Activated CD8-positive, alpha-beta T cell treated with anti-CD3 and anti-CD28 coated beads for 36 hours (primary cell): ENCODE measurements at regions not wholly inside any gene's neighbourhood (a gene's known extent, or its start where the extent isn't known, plus 50 kb on each side); places are given as distances from the start of the nearest gene placed in this dataset.
A peak's percentile ranks its signal among the peaks of the same experiment; 100 is the strongest.

Experiments
- ATAC-seq: fragments of 200-7000 bp; cut with Tn5 transposase; one replicate; pipeline ENCODE4 v1.10.0; 2021; ENCODE audit warnings: mild to moderate bottlenecking, moderate library complexity
- CTCF ChIA-PET: fragments of 350-600 bp; sonication (Branson Sonifier 250); formaldehyde crosslinking; loops from one replicate; lab custom pipeline; 2021; ENCODE audit warnings: antibody characterized with exemption; lab: Charles Lee
- POLR2A ChIA-PET: fragments of 350-600 bp; sonication (Branson Sonifier 250); formaldehyde crosslinking; loops from one replicate; lab custom pipeline; 2021; ENCODE audit warnings: antibody characterized with exemption; lab: Charles Lee
- DNase-seq: peaks from one replicate; pipeline ENCODE4 v3.0.0-alpha.2; 2020
- H3K27ac Mint-ChIP-seq: one replicate; pipeline ENCODE4 v1.8.0; 2021; ENCODE audit warnings: mild to moderate bottlenecking, mixed read lengths
- H3K27me3 Mint-ChIP-seq: one replicate; pipeline ENCODE4 v1.8.0; 2021; ENCODE audit warnings: mixed read lengths
- H3K36me3 Mint-ChIP-seq: one replicate; pipeline ENCODE4 v1.8.0; 2021; ENCODE audit warnings: low read depth, mixed read lengths
- H3K4me1 Mint-ChIP-seq: one replicate; pipeline ENCODE4 v1.8.0; 2021; ENCODE audit warnings: low read depth, mixed read lengths
- H3K4me3 Mint-ChIP-seq: one replicate; pipeline ENCODE4 v1.8.0; 2021; ENCODE audit warnings: mild to moderate bottlenecking, moderate library complexity, mixed read lengths
- H3K9me3 Mint-ChIP-seq: one replicate; pipeline ENCODE4 v1.8.0; 2021; ENCODE audit warnings: mixed read lengths
- intact Hi-C: fragments of 100-400 bp; cut with micrococcal nuclease; formaldehyde crosslinking; loops from one replicate; pipeline ENCODE4 v1.10.0; 2022
- TF ChIP-seq, protein P1 (sequence below): fragments of 200-600 bp; IDR thresholded peaks from one replicate; pipeline ENCODE4 v1.8.0; 2022; ENCODE audit warnings: antibody characterized with exemption, mild to moderate bottlenecking

DNA sequence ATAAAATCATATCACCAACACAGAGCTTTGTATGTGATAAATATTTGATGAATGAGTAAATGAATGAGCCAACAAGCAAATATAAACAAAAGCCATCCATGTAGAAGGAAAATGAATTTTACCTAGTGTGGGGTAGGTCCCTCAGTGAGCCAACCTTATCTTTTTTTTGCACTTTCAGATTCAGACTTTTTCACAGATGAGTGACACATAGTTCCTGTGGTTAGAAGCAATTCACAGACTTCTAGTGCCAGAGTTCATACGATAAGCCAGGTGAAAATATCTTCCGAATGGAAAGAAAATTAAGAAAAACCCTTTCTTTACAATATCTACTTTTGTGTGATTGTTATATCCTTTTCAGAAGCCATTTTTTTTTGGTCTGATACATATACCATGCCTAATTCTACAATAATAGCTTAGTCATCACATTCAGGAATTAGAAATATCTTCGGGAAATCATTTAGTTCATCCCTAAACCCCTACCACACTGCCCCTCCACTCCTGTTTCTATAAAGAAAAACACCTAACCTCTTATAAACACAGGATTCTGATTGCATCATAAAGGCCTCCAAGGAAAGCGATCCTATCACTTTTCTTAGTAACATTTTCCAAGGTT is 82.7 kb upstream of the CNR1 start:
- POLR2A ChIA-PET: no interaction called here
- intact Hi-C loops: no loop called here
- H3K36me3 Mint-ChIP-seq: no peaks in the 10 kb centered on the region
- CTCF ChIA-PET: no interaction called here
- H3K27me3 Mint-ChIP-seq: peaks cover 6% of the 10 kb centered on the region
- TF ChIP-seq, protein P1, sequence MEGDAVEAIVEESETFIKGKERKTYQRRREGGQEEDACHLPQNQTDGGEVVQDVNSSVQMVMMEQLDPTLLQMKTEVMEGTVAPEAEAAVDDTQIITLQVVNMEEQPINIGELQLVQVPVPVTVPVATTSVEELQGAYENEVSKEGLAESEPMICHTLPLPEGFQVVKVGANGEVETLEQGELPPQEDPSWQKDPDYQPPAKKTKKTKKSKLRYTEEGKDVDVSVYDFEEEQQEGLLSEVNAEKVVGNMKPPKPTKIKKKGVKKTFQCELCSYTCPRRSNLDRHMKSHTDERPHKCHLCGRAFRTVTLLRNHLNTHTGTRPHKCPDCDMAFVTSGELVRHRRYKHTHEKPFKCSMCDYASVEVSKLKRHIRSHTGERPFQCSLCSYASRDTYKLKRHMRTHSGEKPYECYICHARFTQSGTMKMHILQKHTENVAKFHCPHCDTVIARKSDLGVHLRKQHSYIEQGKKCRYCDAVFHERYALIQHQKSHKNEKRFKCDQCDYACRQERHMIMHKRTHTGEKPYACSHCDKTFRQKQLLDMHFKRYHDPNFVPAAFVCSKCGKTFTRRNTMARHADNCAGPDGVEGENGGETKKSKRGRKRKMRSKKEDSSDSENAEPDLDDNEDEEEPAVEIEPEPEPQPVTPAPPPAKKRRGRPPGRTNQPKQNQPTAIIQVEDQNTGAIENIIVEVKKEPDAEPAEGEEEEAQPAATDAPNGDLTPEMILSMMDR: no peak
- H3K27ac Mint-ChIP-seq: no peak overlapping the region
- no peak for DNase-seq
- H3K9me3 Mint-ChIP-seq: no peaks in the 10 kb centered on the region
- no peaks in the 10 kb centered on the region for H3K4me1 Mint-ChIP-seq
- no peak for ATAC-seq
- no peak overlapping the region for H3K4me3 Mint-ChIP-seq

DNA sequence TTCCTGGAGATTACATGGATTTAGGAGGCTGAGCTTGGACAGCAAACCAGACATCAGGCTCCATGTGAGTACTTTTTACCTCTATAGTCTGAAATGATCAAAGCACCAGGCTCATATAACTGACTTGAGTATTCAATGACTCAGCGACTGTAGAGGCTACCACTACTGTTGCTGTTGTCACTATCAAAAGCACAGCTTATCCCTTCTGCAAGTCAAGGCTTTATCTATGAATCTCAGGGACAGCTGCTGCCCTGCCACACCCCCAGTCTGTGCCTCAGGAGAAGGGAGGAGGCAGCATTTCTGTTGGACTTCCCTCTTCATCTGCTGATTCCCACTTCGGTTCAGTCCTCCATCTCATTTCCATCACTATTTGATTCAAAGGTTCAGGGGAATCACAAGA is 80.5 kb upstream of the CNR1 start:
- CTCF ChIA-PET: no interaction called here
- DNase-seq (no peak), ATAC-seq (no peak)
- Mint-ChIP-seq H3K9me3 (peaks cover 3% of the 10 kb centered on the region), H3K4me3 (no peak overlapping the region), H3K27me3 (peaks cover 4% of the 10 kb centered on the region), H3K36me3 (no peaks in the 10 kb centered on the region), H3K4me1 (no peaks in the 10 kb centered on the region), H3K27ac (no peak overlapping the region)
- POLR2A ChIA-PET: no interaction called here
- intact Hi-C loops: no loop called here
- TF ChIP-seq, protein P1: no peak

DNA sequence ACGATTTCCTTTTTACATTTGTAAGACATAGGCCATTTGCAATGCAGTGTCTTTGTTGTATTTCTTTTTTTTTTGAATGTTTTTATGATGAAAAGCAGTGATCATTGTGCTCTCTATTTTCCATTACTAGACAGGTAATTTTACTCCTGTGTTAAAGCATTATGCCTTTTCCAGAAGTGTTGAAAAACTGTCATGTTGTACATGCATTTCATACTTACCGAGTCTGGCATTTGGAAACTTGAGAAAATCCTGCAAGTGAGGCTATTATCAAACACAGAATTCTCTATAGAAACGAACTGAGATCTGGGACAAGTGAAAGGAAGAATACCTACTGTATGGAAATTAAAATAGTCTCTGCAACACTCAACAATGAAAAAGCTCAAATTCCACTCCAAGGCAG is 78.6 kb upstream of the CNR1 start:
- H3K9me3 Mint-ChIP-seq: peaks cover 3% of the 10 kb centered on the region
- no peak overlapping the region for H3K4me3 Mint-ChIP-seq
- peaks cover 4% of the 10 kb centered on the region for H3K27me3 Mint-ChIP-seq
- ATAC-seq (no peak), DNase-seq (no peak)
- no peak overlapping the region for H3K27ac Mint-ChIP-seq
- intact Hi-C loops: no loop called here
- POLR2A ChIA-PET: no interaction called here
- H3K36me3 Mint-ChIP-seq: no peaks in the 10 kb centered on the region
- CTCF ChIA-PET: no interaction called here
- H3K4me1 Mint-ChIP-seq: no peaks in the 10 kb centered on the region
- TF ChIP-seq, protein P1: no peak

DNA sequence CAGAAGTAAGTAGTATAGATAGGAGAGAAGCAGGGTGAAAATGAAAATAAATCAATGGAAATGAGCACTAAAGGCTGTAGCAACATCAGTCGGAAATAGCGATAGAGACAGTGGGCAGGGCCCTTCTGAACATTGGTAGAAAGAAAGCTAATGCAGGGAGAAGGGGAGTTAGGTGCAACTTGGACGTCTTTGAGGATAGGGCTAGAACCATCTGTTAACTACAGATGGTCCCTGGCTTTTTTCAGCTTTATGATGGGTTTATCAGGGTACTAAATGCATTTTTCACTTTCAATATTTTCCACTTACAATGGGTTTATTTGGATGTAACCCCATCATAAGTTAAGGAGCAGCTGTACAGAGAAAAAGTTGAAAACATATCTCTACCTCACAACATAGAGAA is 72.8 kb upstream of the CNR1 start:
- intact Hi-C loops: loop anchor here (10.0 kb wide), 1 partner anchor 404 kb away; no protein-coding TSS in a partner anchor
- Mint-ChIP-seq H3K36me3 (no peaks in the 10 kb centered on the region), H3K9me3 (peaks cover 3% of the 10 kb centered on the region), H3K27ac (no peak overlapping the region), H3K27me3 (no peaks in the 10 kb centered on the region), H3K4me3 (no peak overlapping the region), H3K4me1 (no peaks in the 10 kb centered on the region)
- DNase-seq (no peak), ATAC-seq (no peak)
- CTCF ChIA-PET: interaction anchor here (1.2 kb wide), 1 partner anchor 849 kb away, joined by 3 read pairs; no protein-coding TSS in a partner anchor
- POLR2A ChIA-PET: no interaction called here
- TF ChIP-seq, protein P1: no peak

DNA sequence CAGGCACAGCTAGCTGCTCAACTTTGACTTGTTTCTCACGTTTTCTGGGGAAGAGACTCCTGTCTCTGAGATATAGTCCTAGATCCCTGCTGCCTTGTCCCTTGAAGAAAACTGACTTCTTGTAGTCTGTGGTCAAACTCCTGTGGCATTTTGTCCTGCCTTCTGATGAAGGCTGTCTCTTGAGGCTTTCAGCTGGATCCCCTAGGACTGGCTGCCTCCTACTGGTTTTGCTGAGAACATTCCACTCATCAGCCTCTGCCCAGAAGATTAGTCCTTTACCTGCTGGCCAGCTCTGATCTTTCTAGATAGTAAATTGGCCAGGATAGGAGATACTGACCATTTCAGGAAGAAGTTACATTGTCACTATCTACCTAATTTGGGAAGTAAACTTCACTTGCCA is 71.9 kb upstream of the CNR1 start:
- H3K27ac Mint-ChIP-seq: no peak overlapping the region
- H3K36me3 Mint-ChIP-seq: no peaks in the 10 kb centered on the region
- ChIA-PET CTCF (interaction anchor here (1.2 kb wide), 3 partner anchors 308 to 848 kb away, joined by 3 to 4 read pairs (median 4); no protein-coding TSS in a partner anchor), POLR2A (no interaction called here)
- DNase-seq (peak; percentile 4), ATAC-seq (no peak)
- TF ChIP-seq, protein P1: peak; percentile 15
- H3K27me3 Mint-ChIP-seq: no peaks in the 10 kb centered on the region
- intact Hi-C loops: loop anchor here (10.0 kb wide), 1 partner anchor 403 kb away; no protein-coding TSS in a partner anchor
- no peak overlapping the region for H3K4me3 Mint-ChIP-seq
- peaks cover 3% of the 10 kb centered on the region for H3K9me3 Mint-ChIP-seq
- H3K4me1 Mint-ChIP-seq: no peaks in the 10 kb centered on the region
